ENCODE measurements at regions not wholly inside any gene's neighbourhood (a gene's known extent, or its start where the extent isn't known, plus 50 kb on each side); places are given as distances from the start of the nearest gene placed in this dataset.

- no peak for TF ChIP-seq CTCF (IDR thresholded peaks at IDR 0.05)
- TF ChIP-seq POLR2A (IDR thresholded peaks at IDR 0.05): no peak
- Histone ChIP-seq H3K36me3 (ENCODE audit: low read depth, missing control alignments) (no peaks in the 10 kb centered on the region), H3K4me1 (no peaks in the 10 kb centered on the region), H3K4me3 (no peak overlapping the region), H3K27me3 (no peaks in the 10 kb centered on the region), H3K27ac (no peak overlapping the region), H3K9me3 (no peaks in the 10 kb centered on the region)
- no peak for DNase-seq
- 96 to 97% methylated on average over 6 of the region's 6 CpGs for WGBS, 2 donors
- intact Hi-C loops (cut with DNase I; ENCODE audit: low total_unique reads): no loop called here
Measured at GRCh38 chr6:37554480-37554819, 54.8 kb upstream of the CCDC167 start.

GRCh38 chr6:37552267-37552666, 52.6 kb upstream of the CCDC167 start:
- DNase-seq: no peak

GRCh38 chr6:37551867-37552266, 52.2 kb upstream of the CCDC167 start:
- TF ChIP-seq CTCF (IDR thresholded peaks at IDR 0.05) (no peak), POLR2A (IDR thresholded peaks at IDR 0.05) (no peak)
- Histone ChIP-seq H3K4me3 (no peak overlapping the region), H3K27ac (no peak overlapping the region), H3K4me1 (no peaks in the 10 kb centered on the region), H3K27me3 (no peaks in the 10 kb centered on the region), H3K9me3 (no peaks in the 10 kb centered on the region), H3K36me3 (ENCODE audit: low read depth, missing control alignments) (no peaks in the 10 kb centered on the region)
- intact Hi-C loops (cut with DNase I; ENCODE audit: low total_unique reads): no loop called here
- 72 to 74% methylated on average over 10 of the region's 10 CpGs for WGBS, 2 donors
- DNase-seq: no peak

More at GRCh38 chr6:37552267-37552666, 52.6 kb upstream of the CCDC167 start:
- intact Hi-C loops (cut with DNase I; ENCODE audit: low total_unique reads): no loop called here
- no peaks in the 10 kb centered on the region for H3K27me3 ChIP-seq
- no peaks in the 10 kb centered on the region for H3K36me3 ChIP-seq (ENCODE audit: low read depth, missing control alignments)
- H3K27ac ChIP-seq: no peak overlapping the region
- H3K4me3 ChIP-seq: no peak overlapping the region
- TF ChIP-seq POLR2A (IDR thresholded peaks at IDR 0.05): no peak
- no peak for TF ChIP-seq CTCF (IDR thresholded peaks at IDR 0.05)
- whole genome bisulfite sequencing, 2 donors: 77 to 89% methylated on average over 4 of the region's 4 CpGs
- H3K4me1 ChIP-seq: no peaks in the 10 kb centered on the region
- no peaks in the 10 kb centered on the region for H3K9me3 ChIP-seq

- Histone ChIP-seq H3K4me3 (no peak overlapping the region), H3K4me1 (no peaks in the 10 kb centered on the region), H3K9me3 (no peaks in the 10 kb centered on the region), H3K36me3 (ENCODE audit: low read depth, missing control alignments) (no peaks in the 10 kb centered on the region), H3K27ac (no peak overlapping the region), H3K27me3 (no peaks in the 10 kb centered on the region)
- TF ChIP-seq POLR2A (IDR thresholded peaks at IDR 0.05) (no peak), CTCF (IDR thresholded peaks at IDR 0.05) (no peak)
- WGBS, 2 donors: 91 to 98% methylated on average over 3 of the region's 3 CpGs
- no peak for DNase-seq
- intact Hi-C loops (cut with DNase I; ENCODE audit: low total_unique reads): no loop called here
Measured at GRCh38 chr6:37551446-37551845, 51.8 kb upstream of the CCDC167 start.

GRCh38 chr6:37551002-37551401, 51.3 kb upstream of the CCDC167 start:
- intact Hi-C loops (cut with DNase I; ENCODE audit: low total_unique reads): no loop called here
- Histone ChIP-seq H3K36me3 (ENCODE audit: low read depth, missing control alignments) (no peaks in the 10 kb centered on the region), H3K27ac (no peak overlapping the region), H3K9me3 (no peaks in the 10 kb centered on the region), H3K27me3 (no peaks in the 10 kb centered on the region), H3K4me1 (no peaks in the 10 kb centered on the region), H3K4me3 (no peak overlapping the region)
- WGBS, 2 donors: 59 to 78% methylated on average over 3 of the region's 3 CpGs
- DNase-seq: no peak
- no peak for TF ChIP-seq CTCF (IDR thresholded peaks at IDR 0.05)
- TF ChIP-seq POLR2A (IDR thresholded peaks at IDR 0.05): no peak
